ENCODE measurements at regions not wholly inside any gene's neighbourhood (a gene's known extent, or its start where the extent isn't known, plus 50 kb on each side); places are given as distances from the start of the nearest gene placed in this dataset.

GRCh38 chr3:88921986-88922385 is 185.4 kb upstream of the EPHA3 start:
- DNase-seq (ENCODE audit: insufficient read length, low spot score) (no peak), FAIRE-seq (no peak)
- no peak for TF ChIP-seq CTCF (IDR thresholded peaks at IDR 0.05; ENCODE audit: insufficient read depth, missing control alignments)

- DNase-seq (ENCODE audit: insufficient read length, low spot score), result no peak
- FAIRE-seq, result no peak
- TF ChIP-seq CTCF (IDR thresholded peaks at IDR 0.05; ENCODE audit: insufficient read depth, missing control alignments), result no peak
Observed at GRCh38 chr3:88926221-88926620, 181.2 kb upstream of the EPHA3 start.

GRCh38 chr3:88930611-88931010 is 176.8 kb upstream of the EPHA3 start:
- FAIRE-seq, result no peak
- TF ChIP-seq CTCF (IDR thresholded peaks at IDR 0.05; ENCODE audit: insufficient read depth, missing control alignments), result no peak
- no peak for DNase-seq (ENCODE audit: insufficient read length, low spot score)

GRCh38 chr3:88936831-88937230 is 170.6 kb upstream of the EPHA3 start:
- TF ChIP-seq CTCF (IDR thresholded peaks at IDR 0.05; ENCODE audit: insufficient read depth, missing control alignments), result no peak
- DNase-seq (ENCODE audit: insufficient read length, low spot score), result peak; percentile 9
- FAIRE-seq, result peak; percentile 99

- FAIRE-seq, result no peak
Observed at GRCh38 chr3:88940296-88940695, 167.1 kb upstream of the EPHA3 start.

GRCh38 chr3:88947013-88947412 is 160.4 kb upstream of the EPHA3 start:
- FAIRE-seq, result no peak
- DNase-seq (ENCODE audit: insufficient read length, low spot score), result no peak
- no peak for TF ChIP-seq CTCF (IDR thresholded peaks at IDR 0.05; ENCODE audit: insufficient read depth, missing control alignments)

More at GRCh38 chr3:88940296-88940695, 167.1 kb upstream of the EPHA3 start:
- TF ChIP-seq CTCF (IDR thresholded peaks at IDR 0.05; ENCODE audit: insufficient read depth, missing control alignments), result no peak
- no peak for DNase-seq (ENCODE audit: insufficient read length, low spot score)

GRCh38 chr3:88954853-88955252 is 152.6 kb upstream of the EPHA3 start:
- FAIRE-seq (no peak), DNase-seq (ENCODE audit: insufficient read length, low spot score) (no peak)
- TF ChIP-seq CTCF (IDR thresholded peaks at IDR 0.05; ENCODE audit: insufficient read depth, missing control alignments), result no peak

All from D721Med (cell line).